Stimulated activated CD4-positive, alpha-beta T cell treated with anti-CD3 and anti-CD28 coated beads, Interleukin-4, amount 100 ng/mL, for 24 hours (primary cell): ENCODE measurements at regions not wholly inside any gene's neighbourhood (a gene's known extent, or its start where the extent isn't known, plus 50 kb on each side); places are given as distances from the start of the nearest gene placed in this dataset.

Experiments
- DNase-seq: peaks from one replicate; pipeline ENCODE4 v3.0.0-alpha.2; 2020

DNA sequence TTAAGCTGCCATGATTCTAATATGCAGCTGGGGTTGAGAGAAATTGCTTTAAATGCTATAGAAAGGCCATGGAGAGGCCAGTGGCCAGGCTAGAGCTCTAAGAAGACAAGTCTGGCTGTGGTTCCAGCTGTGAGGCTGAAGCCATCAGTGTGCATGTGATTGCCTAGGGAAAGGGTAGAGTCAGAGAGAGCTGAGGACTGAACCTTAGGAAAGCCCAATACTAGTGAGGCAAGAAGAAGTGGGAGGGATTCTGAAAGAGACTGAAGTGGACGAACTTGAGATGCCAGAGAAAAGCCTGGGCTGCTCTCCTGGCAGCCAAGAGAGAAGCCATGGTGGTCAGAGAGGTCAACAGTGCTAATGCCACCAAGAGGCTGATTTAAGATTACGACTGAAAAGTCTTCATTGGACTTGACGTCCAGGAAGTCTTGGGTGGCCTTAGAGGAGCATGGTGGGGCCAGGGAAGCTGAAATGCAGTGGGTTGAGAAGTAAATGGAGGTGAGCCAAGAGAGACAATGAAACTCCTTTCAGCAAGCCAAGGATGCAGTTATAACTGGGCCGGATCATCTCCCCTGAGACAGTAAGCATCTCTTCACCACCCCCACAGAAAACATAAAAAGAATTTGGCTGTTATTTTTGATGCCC is 133.2 kb downstream of the TMEM174 start:
- no peak for DNase-seq

DNA sequence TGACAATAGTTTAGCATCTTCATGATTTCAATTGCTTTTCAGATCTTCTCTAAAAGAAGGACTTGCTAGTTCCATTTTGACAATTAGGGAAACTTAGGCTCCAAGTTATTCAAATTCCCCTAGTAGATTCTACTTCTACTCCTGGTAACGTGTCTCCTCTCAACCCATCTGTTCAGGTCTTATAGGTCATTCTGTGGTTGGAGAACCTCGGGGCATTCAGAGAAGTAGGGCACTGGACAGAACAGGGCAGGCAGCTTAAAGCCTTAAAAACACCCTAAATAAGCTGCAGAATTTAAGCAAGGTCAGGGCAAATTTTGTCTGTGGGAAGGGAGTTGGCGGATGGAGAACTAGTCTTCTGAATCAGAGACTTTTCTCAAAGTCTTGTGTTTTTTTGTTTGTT is 132.4 kb downstream of the TMEM174 start:
- DNase-seq: no peak

GRCh38 chr5:73304381-73304780 is 131.4 kb downstream of the TMEM174 start:
- no peak for DNase-seq

DNA sequence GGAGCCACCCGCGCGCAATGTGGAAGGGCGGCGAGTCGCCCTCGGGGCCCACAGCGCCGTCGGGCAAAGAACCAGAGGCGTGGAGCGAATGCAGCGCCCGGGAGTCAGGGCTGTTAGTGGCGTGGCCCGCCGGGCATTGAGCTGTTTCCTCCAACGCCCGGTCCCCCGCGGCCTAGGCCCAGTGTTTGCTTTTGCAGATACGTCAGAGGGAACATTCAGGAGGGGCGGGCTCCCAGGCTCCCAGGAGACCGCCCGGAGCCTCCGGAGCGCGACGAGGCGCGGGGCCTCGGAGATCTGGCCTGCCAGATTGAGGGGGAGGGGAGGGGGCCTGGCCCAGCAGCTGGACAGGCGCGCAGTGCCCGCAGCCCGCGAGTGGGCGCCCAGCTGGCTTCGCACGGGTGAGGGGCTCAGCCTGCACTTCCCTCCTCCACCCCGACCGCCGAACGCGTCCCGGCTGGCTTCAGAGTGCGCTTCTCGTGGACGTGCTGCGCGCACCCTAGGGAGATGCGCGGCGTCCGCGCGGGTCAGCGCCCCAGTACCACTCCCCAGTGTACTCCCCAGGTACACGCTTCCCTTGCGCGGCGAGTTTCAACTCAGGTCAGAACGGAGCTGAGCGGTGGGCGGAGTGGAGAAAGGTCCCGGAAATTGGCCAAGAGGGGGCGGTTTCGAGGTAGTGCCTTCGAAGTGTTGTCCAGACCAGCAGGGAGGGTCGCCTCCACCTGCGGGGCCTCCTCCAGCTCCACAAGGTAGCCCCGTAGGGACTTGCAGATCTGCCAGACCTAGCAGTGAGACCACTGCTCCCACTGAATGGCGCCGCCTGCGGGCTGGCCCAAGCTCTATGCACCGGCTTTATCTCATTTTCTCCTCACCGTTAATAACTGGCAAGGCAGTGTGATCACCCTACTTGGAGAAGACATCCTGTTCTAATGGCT is 130.4 kb downstream of the TMEM174 start:
- no peak for DNase-seq

GRCh38 chr5:73302797-73303147 is 129.8 kb downstream of the TMEM174 start:
- DNase-seq: no peak

DNA sequence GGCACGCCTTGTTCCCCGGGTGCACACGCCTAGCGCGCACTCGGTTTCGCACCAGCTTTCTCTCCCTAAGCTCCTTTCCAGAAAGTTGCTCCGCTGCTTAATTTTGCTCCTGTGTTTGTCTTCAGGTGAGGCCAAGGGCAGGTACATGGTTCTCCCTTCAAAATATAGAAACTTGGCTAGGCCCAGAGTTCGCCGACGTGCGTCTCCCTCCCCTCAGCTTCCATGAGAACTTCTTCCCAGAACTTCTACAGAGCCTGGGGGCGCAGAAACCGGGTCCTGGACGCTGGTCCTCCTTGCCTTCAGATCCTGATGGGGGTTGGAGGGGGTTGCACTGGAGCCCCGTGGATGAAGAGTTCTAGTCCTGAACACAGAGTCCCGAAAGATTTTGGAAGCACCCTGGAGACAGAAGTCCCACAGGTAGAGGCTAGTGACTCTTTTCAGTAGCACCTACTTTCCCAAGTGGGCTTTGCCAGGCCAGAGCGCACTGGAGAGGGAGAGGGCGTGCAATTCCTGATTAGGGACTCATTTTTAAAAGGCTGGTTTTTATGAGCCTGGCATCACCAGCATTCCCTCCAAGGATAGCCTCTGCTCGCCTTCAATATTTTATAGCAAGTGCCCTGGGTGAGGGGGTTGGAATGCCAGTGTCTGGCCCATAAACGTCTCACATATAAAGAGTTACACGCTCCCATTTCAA is 128.4 kb downstream of the TMEM174 start:
- no peak for DNase-seq

GRCh38 chr5:73300337-73301207 is 127.6 kb downstream of the TMEM174 start:
- no peak for DNase-seq

DNA sequence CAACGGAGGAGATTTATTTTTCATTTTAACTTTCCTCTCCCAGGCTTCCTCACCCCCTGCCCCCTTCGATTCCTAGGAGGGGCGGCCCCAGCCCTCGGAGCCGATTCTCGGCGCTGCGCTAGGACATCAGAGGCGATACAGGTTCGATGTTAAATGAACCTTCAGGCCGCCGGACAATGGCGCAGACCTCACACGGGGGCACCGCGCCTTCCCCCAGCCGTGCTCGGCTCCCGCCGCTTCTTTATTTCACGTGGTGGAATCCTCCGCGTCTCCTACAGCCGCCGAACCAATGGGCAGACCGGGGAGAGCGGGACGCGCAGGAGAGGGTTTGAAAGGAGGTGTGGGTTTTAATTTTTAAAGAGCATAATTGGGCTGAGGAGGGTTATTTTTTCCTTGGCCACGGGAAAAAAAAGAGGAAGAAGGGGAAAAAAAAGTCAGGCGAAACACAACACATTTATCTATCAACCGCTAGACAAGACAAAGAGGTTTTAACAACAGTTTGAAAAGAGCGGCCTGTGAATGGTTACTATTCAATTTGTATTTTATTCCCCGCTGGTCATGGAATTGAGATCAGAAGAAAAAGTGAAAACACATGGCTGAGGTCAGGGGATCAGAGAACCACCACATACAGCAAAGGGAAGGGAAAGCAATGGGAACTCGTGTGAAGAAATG is 126.8 kb downstream of the TMEM174 start:
- no peak for DNase-seq

- DNase-seq: no peak
Observed at GRCh38 chr5:73298772-73299630, 126.0 kb downstream of the TMEM174 start.

DNA sequence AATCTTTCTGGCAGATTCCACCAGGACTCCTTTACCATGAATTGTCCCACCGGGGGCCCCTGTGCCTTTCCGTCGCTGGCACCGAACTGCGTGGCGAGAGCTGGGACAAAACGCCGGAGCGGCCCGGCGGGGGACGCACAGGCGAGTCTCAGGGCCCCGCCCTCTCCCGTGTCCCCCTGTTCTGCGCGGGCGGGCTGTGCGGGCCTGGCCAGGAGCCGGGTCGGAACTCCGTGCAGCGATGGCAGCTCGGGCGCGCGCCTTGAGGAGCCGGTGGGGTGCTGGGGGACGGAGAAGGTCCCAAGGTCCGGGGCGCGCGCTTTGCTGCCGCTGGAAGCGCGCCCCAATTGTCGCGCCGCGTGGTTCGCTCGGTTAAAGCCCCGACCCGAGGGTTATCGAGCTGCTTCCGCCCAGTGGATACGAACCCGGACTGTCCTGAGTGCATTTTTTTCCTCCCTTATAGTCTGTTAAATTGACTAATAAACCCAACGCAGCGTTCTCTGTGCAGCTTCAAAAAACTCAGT is 125.3 kb downstream of the TMEM174 start:
- no peak for DNase-seq

DNA sequence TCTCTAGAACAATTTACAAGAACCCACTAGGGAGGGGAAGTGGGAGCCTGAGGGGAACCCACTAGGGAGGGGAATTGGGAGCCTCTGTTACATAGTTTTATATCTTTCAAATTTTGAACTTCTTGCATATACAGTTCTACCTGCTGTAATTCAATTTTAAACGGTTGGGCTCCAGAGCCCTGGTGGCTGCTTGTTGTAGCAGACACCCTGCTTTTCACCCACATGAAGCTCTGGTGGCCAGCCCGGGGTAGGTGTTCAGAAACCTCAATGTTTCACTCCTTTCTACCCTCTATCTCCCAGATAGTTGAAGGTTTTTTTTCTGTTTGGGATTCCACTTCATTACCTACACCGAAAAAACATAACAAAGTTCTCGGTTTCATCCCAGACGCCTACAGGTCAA is 124.4 kb downstream of the TMEM174 start:
- no peak for DNase-seq

DNA sequence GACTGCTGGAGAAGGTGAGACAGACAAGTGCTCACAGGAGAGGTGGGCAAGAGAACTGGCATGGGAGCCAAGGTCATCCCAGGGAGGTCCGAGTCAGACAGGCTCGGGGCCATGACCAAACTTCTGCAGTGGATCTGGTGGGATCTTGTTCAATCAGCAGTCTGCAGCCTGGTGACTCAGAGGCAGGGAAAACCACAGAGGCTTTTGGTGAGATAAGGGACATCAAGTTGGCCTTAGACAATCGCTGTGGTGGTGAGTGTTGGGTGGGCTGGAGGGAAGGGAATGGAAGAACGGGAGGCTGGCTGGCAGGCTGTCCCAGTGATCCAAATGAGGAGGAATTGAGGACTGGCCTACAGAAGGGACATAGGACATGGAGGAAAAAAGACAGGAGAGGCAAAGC is 123.8 kb downstream of the TMEM174 start:
- DNase-seq: no peak

DNA sequence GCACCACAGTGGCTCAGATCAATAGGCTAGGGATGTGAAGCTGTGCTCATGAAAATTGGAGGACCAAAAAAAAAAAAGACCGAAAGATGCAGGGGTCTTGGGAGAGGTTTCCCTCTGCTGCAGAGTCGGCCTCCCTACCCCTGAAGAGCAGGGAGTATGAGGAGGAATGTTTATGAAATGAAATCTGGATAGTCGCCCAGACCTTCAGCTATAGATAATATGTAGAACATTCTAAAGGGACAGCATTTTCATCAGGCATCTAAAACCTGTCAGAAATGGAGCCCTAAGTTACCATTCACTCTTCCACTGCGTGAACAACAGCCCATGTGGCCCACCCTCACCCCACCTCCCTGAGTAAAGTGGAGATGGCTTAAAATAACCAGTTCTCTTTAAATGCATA is 122.9 kb downstream of the TMEM174 start:
- DNase-seq: no peak

DNA sequence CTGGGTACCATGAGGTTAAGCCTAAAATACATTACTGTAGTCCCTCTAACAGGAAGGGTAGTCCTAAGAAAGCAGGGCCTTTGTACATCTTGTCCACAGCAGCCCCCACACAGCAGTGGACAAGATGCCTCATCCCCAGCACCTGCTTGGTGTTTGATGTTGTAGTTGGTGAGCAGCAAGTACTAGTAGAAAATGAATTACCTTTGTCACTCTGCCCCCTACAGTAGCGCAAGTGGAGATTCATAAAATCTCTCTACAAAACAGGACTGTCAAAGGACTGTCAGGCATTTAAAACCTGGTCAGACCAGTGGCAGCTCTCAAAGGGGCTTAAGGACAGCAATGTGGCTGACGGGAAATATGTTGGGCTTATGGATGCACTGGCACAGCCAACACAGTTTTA is 122.5 kb downstream of the TMEM174 start:
- no peak for DNase-seq

GRCh38 chr5:73292816-73293459 is 119.9 kb downstream of the TMEM174 start:
- no peak for DNase-seq

- no peak for DNase-seq
Observed at GRCh38 chr5:73291873-73292272, 118.9 kb downstream of the TMEM174 start.

DNA sequence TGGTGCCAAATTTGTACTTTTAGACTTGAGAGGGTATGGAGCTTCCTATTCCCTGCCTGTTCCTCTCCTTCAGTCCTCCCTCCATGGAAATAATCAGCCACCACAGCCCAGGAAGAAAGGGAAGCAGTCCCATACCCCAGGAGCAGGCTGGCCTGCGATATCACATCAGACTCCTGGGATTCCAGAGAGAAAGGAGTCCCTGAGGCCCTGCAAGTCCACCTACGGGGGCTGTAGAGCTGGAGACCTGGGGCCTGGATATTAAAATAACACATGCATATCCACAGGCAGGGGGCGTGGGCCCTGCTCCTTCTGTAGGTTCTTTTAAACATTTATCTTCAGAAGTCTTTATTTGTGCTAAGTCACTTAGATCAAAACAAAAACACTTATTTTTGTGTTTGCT is 117.2 kb downstream of the TMEM174 start:
- no peak for DNase-seq

- DNase-seq: no peak
Observed at GRCh38 chr5:73288803-73289720, 116.1 kb downstream of the TMEM174 start.

DNA sequence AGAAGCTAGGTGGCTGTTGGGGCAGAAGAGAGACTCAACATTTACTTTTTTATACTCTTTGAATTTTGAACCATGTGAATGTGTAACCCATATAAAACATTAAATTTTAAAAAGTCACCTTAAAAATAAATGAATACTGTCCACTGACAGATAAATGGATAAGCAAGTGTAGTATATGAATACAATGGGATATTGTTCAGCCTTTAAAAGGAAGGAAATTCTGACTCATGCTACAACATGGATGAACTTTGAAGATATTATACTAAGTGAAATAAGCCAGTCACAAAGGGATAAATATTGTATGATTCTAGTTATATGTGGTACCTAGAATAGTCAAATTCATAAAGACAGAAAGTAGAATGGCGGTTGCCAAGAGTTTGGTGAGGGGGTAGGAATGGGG is 113.9 kb downstream of the TMEM174 start:
- DNase-seq: no peak
